ENCODE measurements at regions not wholly inside any gene's neighbourhood (a gene's known extent, or its start where the extent isn't known, plus 50 kb on each side); places are given as distances from the start of the nearest gene placed in this dataset.
"Not testable (repeated sequence)": the region's sequence is repeated elsewhere in the genome, so short reads cannot be mapped to it uniquely, and the experiment has no call there.

DNA sequence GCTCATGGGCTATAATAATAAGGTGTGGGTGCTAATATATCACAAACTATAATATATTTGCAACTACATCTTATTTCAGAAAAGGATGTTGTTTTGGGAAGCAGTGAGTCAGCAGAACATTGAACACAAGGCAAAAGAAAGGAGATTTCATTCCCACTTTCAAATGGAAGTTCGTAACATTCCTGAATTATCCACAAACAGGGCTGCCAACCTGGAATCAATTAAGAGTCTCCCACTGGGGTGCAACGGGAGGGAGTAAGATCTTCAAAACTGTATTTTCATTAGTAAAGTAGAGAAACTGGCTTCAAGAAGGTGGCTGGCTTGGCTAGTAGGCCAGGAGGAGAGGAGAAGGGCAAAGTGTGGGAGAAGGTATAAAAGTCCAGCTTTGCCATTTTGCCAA is 479.6 kb downstream of the CNTN3 start:
- no peak for DNase-seq (ENCODE audit: low read depth in 2 of 2)

DNA sequence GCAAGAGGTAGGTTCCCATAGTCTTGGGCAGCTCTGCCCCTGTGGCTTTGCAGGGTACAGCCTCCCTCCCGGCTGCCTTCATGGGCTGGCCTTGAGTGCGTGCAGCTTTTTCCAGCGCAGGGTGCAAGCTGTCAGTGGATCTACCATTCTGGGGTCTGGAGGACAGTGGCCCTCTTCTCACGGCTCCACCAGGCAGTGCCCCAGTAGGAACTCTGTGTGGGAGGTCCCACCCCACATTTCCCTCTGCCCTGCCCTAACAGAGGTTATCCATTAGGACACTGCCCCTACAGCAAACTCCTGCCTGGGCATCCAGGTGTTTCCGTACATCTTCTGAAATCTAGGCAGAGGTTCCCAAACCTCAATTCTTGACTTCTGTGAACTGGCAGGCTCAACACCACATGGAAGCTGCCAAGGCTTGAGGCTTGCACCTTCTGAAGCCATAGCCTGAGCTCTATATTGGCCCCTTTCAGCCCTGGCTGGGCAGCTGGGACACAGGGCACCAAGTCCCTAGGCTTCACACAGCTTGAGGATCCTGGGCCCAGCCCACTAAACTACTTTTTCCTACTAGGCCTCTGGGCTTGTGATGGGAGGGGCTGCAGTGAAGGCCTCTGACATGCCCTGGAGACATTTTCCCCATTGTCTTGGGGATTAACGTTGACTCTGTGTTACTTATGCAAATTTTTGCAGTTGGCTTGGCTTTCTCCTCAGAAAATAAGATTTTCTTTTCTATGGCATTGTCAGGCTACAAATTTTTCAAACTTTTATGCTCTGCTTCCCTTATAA is 482.7 kb downstream of the CNTN3 start:
- not testable (repeated sequence) for DNase-seq (ENCODE audit: low read depth in 2 of 2)

DNA sequence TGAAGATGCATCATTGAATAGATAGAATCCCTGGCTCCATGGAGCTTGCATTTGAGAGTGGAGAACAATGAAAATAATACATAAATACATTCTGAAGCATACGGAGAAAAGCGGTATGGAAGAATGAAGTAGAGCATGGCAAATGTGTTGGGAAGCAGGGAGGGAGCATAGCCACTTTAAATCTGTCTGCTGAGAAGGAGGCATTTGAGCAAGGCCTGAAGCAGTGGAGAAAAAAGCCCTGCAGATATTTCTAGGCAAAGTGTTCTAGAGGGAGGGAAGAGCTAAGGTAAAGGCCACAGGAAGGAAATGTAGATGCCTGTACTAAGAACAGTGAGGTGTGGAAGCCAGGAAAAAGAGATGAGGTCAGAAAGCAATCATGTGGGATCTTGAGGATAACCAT is 484.8 kb downstream of the CNTN3 start:
- DNase-seq (ENCODE audit: low read depth in 2 of 2): no peak

DNA sequence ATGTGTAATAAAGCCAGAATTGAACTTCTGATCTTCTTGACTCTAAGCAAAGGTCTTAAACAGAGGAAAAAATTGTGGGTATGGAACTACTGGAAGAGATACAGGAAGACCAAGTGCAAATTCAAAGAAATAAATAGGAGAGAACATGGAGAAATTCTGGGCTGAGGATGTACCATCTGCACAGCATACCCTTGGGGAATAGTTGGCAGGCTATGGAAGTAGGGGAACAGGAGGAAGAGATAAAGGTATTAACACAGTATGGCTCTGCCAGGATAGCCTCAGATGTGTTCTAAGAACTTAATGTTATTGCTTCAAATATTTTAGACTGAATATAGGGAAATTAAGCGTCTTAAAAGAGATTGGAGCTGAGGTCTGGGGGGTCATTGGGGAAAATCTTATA is 485.4 kb downstream of the CNTN3 start:
- DNase-seq (ENCODE audit: low read depth in 2 of 2): no peak

DNA sequence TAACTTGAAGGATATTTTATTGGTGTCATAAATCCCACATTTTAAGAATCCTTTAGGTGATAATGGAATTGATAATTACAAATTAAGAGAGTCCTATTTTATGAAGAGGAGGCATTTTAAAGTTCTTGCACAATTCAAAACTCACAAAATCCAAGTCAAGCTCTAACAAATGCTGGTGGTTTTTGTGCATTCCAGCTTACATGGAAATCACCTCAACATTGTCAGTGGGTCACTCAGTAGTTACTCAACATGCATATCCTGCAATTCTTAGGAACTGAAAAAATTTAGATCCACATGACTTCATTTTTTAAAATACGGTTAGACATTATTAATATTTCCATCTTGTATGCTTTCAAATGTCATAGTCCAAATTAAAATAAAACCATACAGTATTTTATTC is 487.2 kb downstream of the CNTN3 start:
- no peak for DNase-seq (ENCODE audit: low read depth in 2 of 2)

DNA sequence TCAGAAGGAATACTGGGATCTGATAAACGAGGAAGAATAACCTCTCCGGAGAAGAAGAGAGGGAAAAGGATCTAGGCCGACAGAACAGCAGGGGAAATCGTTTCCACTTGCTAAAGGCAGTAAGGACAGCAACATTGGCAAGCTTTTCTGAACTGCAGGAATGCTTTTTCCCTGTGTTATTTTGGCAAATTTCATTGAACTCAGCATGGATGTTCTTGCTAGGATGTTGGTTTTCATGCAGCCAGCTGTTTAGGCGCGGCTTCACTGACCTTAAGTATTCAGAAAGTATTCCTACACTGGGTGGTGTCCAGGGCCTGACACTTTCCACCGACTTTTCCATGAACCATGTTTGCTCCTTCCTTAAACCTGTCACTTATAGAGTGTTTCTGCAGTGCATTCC is 489.7 kb downstream of the CNTN3 start:
- no peak for DNase-seq (ENCODE audit: low read depth in 2 of 2)

DNA sequence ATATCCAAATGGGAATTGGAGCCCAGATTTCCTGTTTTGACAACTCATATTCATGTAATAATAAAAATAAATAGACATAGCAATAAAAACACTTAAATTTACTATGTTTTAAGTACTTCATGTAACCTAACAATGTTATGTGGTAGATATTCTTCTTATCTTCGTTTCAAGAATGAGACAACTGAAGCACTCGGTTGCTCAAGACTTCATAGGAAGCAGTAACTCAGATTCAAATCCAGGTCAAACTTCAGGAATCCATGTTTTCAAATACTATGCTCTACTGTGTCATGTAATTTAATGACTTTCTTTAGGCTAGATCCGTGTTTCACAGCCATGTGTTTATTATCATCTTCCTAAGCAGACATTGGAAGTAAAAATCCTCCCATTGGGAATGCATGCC is 492.2 kb downstream of the CNTN3 start:
- DNase-seq (ENCODE audit: low read depth in 2 of 2): no peak

DNA sequence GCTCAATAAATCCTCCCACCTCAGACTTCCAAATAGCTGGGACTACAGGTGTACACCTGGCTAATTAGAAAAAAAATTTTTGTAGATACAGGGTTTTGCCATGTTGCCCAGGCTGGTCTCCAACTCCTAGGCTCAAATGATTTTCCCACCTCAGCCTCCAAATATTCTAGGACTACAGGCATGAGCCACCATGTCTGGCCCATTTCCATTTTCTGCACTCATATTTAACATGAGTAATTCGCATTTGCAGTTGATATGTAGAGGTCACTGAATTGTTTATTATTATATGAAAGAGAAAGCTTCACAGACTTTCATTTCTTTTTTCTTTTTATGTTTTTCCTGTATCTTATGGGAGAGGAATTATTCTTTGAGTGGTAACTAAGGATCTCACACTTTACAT is 492.7 kb downstream of the CNTN3 start:
- DNase-seq (ENCODE audit: low read depth in 2 of 2): no peak

DNA sequence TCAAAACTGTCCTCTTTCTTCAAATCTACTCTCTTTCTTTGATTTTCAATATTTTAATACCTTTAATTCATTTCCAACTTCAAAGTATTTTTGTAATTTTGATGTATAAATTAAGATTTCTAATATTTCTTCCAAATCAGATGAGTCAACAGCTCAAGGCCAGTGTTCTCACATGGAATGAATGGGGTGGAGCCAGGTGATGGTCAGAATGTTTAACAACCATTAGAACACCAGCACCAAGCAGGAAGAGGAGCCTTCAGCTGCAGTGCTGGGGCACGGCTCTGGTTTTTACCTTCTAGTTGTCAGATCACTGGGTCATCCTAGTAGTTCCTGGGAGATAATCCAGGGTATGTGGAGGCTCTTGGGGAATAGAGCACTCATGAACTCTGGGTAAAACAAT is 494.5 kb upstream of the PDZRN3 start:
- DNase-seq (ENCODE audit: low read depth in 2 of 2): no peak

DNA sequence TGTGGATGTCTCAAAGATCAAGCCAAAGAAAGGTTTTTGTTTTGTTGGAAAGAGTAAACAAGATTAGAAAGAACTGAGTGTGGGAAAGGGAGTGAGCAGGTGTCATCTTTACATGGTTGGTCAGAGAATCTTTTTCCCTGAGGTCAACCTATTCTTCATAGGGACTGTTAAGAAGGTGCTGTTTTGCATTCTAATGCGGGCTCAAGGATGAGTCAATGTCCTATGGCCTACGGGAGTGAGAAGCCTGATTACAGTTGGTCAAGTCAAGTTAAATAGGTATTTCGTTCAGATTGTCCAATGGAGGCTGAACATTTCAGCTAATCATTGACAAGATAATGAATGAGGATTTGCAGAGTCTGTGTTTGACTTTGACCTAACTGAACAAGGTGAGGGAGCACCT is 491.2 kb upstream of the PDZRN3 start:
- no peak for DNase-seq (ENCODE audit: low read depth in 2 of 2)

DNA sequence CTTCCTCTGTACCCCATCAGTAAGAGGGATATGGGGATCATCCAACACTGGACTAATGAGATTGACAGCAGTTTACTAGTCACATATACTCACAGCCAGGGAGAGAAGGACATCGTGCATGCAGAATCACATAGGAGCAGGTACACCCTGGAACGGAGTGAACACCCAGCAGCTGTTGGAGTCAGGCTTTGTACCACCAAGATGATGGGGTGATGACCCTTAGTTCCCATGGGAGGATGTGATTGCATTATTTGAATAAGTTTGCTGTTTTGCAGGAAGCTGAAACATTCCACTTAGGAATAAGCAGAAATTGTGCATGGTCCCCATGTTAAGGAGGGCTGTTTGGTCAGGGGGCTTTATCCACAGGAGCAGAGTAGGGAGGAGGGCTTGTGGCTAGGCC is 482.7 kb upstream of the PDZRN3 start:
- no peak for DNase-seq (ENCODE audit: low read depth in 2 of 2)

DNA sequence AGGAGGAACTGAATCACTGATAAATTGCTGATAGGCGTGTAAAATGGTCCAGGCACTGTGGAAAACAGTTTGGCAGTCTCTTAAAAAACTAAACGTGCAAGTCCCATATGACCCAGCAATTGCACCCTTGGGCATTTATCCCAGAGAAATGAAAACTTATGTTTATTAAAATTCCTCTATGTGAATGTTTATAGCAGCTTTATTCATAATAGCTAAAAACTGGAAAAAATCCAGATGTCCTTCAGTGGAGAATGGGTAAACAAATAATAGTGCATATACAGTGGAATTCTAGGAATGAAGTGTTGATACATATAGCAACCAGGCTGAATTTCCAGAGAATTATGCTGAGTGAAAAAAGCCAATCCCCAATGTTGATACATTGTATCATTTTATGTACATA is 482.2 kb upstream of the PDZRN3 start:
- DNase-seq (ENCODE audit: low read depth in 2 of 2): no peak

DNA sequence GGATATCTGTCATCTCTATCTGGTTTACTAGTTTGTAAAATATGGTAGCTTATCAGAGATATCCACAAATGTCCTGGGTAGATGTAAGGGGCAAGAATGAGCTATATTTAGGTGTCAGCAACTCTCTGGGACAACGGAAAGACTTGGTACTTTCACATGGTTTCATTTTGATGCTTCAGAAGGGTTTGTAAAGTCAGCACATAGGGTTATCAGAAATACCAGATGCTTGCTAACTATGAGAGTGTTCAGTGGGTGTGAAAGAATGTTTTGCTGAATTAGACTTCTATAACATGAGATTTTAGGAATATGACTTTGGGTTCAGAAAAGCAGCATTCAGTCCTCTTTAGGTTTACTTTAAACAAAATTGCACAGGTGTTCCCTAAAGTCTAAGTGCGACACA is 466.5 kb upstream of the PDZRN3 start:
- DNase-seq (ENCODE audit: low read depth in 2 of 2): no peak

DNA sequence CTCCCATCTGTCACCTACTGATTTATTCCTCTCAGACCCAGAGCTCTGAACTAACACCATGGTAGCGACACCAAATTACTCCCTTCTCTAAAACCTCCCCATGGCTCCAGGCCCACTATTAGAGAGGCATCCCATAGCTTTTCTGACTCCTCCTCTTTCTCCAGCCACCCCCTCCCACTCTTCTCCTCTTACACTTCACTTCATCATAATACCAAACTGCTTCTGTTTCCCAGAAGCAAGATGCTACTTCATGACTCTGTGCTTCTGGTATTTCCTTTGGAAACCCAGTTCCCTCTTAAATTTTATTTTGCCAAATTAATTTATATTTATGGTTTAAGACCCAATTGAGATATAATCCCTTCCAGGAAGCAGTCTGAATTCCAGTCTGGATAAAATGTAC is 465.1 kb upstream of the PDZRN3 start:
- DNase-seq (ENCODE audit: low read depth in 2 of 2): no peak

DNA sequence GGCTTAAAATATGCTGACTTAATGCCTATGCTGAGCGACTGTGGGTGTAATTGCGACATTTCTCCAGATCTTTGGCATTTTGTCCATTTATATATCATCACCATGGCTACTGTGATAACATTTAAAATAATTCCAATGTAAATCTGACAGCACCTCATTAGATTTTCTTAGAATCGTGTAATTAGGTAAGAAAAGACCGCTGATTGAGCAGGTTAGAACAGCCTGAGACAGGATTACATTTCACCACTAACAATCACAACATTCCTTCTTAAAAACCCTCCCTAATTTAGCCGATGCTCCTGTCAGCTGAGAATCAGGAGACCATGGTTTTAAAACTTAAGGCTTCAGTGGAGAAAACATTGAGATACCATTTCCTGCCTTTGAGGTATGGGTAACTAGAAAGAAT is 455.3 kb upstream of the PDZRN3 start:
- DNase-seq (ENCODE audit: low read depth in 2 of 2): no peak

DNA sequence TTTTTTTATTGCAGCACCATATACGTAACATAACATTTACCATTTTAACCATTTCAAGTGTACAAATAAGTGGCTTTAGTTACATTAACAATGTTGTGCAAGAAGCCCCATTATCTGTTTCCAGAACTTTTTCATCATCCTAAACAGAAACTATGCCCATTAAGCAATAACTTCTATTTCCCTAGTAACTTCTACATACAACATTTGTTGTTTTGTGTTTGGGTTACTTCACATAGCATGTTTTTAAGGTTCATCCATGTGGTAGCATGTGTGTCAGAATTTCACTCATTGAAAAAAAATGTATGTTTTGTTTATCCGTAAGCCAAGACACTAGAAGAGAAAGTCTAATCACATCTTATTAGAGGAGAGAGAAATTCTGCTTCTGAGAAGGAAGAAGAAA is 450.5 kb upstream of the PDZRN3 start:
- DNase-seq (ENCODE audit: low read depth in 2 of 2): no peak

DNA sequence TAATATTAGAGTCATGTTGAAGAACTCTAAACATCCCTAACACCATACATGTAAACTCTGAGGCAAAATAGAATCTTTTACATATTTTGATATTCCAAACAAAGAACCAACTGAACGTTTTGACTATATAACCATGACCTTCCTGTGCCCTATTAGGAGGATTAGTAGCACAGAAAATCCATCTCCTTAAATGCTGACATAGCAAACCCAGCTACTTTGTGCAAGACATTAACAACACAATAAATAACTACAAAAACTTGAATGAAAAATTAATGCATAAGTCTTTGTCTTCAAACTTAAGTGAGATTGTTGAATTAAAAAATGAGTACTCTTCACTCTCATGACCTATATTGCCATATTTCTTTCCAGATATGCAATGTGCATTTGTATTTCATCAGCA is 450.0 kb upstream of the PDZRN3 start:
- no peak for DNase-seq (ENCODE audit: low read depth in 2 of 2)

DNA sequence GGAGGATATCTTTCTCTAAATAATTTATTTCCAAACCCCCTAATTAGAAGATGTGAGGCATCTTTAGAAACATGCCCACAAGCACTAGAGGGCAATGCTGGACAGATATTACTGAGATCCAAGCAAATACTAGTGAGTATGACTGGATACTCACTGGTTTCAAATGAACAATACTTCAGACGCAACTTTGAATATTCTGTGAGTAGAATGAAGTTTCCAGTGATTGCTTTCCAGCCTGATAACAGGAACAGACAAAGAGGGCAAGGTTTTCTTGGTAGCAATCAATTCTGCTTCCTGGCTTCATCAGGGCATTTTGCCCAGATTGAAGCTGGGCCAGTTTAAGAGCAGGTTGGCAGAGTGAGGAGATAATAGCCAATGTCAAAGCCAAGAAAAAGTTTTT is 442.6 kb upstream of the PDZRN3 start:
- DNase-seq (ENCODE audit: low read depth in 2 of 2): no peak

DNA sequence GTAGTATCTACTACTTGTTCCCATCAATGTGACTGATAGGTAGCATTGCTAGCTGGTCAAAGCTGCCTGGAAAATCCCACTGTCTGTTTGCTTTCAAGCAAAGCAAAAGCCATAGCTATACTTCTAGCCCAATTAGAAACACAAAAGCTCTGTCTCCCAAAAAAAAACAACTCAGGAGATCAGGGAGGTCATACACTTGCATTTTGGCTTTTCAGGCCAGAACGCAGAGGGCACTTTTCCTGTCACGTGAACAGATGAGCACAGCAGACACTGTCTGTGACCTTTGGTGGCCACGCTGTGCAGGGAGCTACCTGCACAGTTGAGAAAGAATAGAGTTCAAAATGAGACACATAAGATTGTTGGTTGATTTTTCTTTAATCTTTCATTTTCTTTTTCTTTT is 441.7 kb upstream of the PDZRN3 start:
- no peak for DNase-seq (ENCODE audit: low read depth in 2 of 2)

DNA sequence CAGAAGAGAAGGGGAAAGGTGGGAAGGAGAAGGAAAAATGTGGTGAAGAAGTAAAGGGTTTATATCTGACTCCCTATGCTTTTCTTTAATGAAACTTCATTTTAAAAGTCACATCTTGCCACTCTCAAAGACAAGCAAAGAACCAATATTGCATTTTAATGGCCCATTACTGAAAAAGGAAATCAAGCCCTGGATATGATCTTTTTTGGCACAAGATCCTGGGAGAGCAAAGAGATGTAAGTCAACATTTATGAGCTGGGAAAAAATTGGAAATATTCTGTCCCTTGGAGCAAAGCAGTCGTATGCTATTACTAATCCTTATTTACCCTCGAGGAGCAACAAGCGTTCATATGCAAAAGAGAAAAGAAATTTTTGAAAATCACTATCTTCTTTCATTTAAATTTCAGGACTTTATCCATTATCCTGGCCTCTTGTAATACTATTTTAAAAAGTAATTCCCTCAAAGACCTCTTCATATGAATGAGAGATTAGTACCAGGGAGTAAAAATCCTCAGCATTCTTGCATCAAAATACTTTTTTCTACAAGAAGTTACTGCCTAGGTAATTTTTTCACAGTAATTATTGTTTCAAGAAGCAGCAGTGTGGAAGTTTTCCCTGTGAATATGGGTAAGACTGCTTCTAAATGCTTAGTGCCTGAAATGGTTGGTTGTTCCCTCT is 435.3 kb upstream of the PDZRN3 start:
- DNase-seq (ENCODE audit: low read depth in 2 of 2): no peak

DNA sequence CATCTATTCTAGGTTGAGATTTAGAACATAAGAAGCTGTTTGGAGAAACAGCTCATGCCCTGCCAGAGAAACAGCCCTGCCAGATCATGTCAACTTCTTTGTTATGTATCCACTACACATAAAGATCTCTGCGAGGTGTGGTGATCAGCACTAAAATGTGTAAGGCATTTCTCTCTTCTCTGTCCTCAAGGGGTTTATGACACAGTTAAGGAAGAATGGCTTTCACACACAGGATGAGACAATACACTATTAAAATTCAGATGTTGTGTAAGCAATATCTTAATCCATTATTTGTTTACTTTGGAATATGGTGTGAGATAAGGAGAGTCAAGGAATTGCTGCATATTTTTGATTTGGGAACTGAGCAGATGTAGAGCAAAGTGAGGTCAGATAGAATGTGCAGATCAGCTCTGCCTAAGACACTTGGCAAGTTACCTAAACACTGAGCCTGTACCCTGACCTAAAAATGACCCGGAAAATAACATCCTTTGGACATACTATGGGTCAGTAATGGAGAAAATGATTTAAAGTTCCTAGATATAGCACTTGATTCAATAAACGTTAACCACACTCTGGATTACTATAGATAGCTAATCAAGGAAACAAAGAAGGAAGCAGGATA is 434.7 kb upstream of the PDZRN3 start:
- no peak for DNase-seq (ENCODE audit: low read depth in 2 of 2)

DNA sequence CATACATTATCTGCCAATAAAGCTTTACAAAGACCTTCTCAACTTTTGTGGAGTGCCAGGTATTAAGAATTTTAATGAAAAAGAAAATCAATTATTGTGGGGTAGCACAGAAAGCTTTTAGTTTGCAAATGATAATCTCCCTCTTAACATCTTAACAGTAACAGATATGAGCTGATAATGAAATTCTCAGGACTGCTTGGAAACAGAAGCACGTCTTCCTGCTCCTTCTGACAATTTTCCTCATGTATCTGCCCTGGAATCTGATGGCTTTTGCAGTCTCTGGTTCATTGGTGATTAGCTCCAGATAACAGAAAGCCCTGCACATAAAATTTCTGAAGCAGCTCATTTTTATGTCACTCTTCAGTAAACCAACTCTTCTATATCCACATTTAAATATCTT is 432.4 kb upstream of the PDZRN3 start:
- DNase-seq (ENCODE audit: low read depth in 2 of 2): no peak

DNA sequence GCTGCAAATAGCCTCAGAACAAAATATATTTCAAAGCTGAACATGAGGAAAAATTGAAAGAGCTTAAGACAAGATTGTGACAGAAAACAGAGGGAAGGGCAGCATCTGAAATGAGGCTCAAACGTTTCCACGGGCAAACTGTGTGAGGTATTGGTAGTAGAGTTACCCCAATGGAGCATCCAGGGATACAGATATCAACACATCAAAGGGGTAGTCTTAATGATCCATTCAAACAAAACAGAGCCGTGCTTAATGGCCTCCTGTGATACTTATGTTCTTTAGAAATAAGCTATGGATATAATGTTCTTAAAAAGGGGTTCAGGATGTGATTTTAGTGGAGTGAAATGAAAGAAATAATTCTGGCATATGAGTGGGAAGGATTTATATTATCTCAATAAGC is 430.3 kb upstream of the PDZRN3 start:
- no peak for DNase-seq (ENCODE audit: low read depth in 2 of 2)
